ENCODE measurements at regions not wholly inside any gene's neighbourhood (a gene's known extent, or its start where the extent isn't known, plus 50 kb on each side); places are given as distances from the start of the nearest gene placed in this dataset.
"Not testable (repeated sequence)": the region's sequence is repeated elsewhere in the genome, so short reads cannot be mapped to it uniquely, and the experiment has no call there.

DNA sequence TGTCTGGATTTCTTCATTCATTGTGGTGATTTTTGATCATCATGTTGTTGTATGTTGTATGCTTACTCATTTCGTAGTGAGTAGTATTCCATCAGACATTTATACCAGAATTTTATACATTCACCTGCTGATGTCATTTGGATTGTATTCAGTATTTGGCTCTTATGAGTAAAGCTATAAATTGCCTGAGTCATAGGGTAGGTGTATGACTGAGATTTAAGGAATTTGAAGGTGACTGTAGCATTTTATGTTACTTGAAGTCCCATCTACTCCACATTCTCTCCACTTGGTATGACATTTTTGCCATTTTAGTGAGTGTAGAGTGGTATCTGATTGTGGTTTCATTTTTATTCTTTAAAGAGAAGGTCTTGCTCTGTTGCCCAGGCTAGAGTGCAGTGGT is 548.2 kb downstream of the TBC1D22A start:
- no peak for DNase-seq (ENCODE audit: low read depth in 3 of 3)

GRCh38 chr22:47309946-47310345 is 547.5 kb downstream of the TBC1D22A start:
- DNase-seq (ENCODE audit: low read depth in 3 of 3), result no peak

DNA sequence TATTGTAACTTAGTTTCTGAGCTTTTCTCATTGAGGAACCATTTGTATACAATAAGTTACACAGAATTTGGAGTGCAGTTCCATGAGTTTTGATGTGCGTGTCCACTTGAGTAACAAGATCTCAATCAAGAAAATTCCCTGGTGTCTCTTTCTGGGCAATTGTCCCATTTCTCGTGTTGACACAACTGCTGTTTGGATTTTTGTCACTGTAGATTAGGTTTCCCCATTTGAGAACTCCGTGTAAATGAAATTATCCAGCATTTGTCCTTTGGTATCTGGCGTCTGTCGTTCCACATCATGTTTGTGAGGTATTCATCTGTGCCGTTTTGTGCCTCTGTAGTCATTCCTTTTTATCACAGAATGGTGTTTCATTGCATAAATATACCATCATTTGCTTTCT is 547.0 kb downstream of the TBC1D22A start:
- DNase-seq (ENCODE audit: low read depth in 3 of 3), result no peak

GRCh38 chr22:47308886-47309285 is 546.4 kb downstream of the TBC1D22A start:
- no peak for DNase-seq (ENCODE audit: low read depth in 3 of 3)

- DNase-seq (ENCODE audit: low read depth in 3 of 3), result no peak
Measured at GRCh38 chr22:47307822-47308221, 545.4 kb downstream of the TBC1D22A start.

DNA sequence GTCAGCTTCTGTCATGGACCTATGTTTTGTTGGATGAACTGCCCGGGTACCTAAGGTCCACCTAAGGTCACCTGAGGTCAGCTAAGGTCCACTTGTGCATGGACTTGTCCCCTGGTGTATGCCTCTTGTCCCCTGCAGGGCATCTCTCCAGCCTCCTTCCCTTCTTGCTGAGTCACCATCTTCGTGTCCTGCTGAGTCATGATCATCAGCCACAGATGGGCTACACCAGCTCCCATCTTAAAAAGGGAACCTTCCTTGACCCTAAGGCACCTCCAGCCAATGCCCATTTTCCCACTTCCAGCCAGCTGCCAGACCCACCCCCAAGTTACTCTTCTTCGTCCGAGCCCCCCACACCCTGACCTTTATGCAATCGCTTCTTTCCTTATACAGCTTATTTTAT is 544.9 kb downstream of the TBC1D22A start:
- no peak for DNase-seq (ENCODE audit: low read depth in 3 of 3)

DNA sequence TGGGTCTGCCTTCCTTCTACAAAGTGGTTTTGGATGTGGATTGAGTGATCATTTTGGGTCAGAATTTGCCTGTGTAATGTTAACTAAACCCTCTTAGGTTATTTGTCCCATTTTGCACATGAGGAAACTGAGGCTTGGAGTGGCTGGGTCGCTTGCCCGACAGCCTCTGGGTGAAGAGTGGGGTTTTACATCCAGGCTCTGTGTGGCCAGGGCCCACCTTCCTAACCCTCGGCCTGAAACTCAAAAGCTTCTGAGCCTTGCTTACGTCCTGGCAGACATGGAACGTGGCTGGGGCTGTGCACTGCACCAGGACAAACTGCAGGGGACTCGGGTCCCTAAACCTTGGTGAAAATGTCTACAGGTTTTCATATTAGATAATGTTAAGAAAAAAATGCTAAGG is 542.4 kb downstream of the TBC1D22A start:
- DNase-seq (ENCODE audit: low read depth in 3 of 3), result no peak

DNA sequence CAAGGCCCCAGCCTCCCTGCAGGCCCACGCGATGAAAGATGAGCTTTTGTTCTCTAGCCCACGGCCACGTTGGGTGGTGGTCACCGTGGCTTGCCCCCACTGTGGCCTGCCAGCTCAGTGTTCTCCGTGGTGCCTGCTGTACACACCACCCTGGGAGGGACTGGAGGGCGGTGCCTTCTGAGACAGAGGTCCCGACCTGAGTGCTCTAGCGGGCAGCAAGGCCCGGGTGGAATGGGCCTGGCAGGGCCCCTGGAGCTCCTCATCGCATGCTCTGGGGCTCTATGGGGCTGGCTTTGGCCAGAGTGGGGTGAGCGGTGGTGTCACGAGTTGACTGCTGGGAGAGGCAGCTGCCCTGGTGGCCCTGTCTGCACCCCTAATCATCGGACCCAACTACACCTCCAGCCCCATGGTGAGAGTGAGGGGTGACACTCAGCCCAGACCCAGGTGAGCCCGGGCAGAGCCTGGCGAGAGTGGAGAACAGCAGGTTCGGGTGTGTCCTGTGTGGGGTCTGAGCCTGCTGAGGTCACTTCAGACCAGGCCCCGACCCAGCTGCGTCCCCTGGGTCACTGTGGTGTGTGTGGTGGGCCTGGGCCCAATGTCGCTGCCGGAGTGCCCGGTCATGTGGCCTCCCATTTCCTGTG is 541.9 kb downstream of the TBC1D22A start:
- no peak for DNase-seq (ENCODE audit: low read depth in 3 of 3)

DNA sequence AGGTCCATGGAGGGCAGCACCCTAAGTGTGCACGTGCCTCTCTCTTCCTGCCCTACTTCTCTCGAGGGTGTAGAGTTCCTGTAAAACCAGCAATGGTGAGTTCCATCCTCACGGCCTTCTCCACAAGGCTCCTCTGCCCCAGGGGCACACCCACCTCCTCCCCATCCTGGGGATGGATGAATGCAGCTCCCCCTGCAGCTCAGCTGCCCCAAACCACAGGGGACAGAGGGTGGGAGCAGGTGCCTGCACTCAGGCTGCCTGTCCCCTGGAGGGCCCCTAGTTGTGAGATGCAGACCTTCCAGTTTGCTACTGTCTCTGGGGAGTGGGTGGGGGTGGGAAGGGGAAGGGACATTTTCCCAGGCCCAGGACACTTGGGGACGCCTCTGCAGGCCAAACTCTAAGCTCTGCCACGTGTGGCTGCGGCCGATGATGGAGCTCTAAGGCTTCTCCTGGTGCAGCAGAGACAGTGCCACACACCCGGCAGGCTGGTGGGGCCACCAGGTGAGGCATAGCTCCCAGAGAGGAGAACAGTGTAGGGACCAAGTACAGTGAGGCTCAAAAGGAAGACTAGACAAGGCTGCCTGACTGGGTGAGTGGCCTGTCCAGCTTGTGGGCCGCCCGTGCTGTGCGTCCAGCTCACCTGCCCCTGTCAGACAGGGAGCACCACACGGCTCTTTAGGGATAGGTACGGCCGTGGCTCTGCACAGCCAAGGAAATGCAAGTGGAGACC is 540.9 kb downstream of the TBC1D22A start:
- DNase-seq (ENCODE audit: low read depth in 3 of 3), result no peak

- DNase-seq (ENCODE audit: low read depth in 3 of 3), result not testable (repeated sequence)
Measured at GRCh38 chr22:47302587-47302986, 540.1 kb downstream of the TBC1D22A start.

GRCh38 chr22:47301820-47302475 is 539.5 kb downstream of the TBC1D22A start:
- DNase-seq (ENCODE audit: low read depth in 3 of 3), result no peak

DNA sequence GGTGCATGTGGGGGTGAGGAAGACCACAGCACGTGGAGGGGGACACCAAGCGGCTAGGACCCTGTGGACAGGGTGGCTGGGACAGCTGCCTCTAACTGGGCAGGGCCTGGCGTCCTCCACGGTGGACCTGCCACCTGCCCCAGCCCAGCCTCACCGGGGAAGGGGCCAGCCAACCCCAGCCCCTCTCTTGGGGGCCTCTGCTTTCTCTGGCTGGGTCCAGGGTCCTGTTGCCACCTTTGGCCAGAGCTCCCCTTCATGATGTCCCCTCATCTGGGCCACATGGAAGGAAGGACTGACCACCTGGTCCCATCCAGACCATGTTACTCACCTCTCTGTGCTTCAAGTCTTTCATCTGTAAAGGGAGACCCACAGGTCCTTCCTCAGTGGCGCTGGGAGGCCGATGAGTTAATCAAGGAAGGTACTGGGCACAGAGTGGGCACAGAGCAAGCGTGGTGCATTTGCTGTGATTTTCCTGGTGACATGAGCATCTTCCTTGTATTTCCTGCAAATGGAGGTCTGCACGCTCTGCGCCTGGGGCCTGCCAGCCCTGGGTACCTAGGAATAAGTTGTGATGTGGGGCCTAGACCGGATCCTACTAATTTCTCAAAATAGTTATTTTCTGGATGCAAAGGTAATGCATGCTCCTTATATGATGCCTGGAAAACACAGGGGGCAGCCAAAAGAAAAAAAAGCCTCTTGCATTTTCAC is 538.4 kb downstream of the TBC1D22A start:
- DNase-seq (ENCODE audit: low read depth in 3 of 3), result no peak

GRCh38 chr22:47299863-47300697 is 537.6 kb downstream of the TBC1D22A start:
- DNase-seq (ENCODE audit: low read depth in 3 of 3), result no peak

DNA sequence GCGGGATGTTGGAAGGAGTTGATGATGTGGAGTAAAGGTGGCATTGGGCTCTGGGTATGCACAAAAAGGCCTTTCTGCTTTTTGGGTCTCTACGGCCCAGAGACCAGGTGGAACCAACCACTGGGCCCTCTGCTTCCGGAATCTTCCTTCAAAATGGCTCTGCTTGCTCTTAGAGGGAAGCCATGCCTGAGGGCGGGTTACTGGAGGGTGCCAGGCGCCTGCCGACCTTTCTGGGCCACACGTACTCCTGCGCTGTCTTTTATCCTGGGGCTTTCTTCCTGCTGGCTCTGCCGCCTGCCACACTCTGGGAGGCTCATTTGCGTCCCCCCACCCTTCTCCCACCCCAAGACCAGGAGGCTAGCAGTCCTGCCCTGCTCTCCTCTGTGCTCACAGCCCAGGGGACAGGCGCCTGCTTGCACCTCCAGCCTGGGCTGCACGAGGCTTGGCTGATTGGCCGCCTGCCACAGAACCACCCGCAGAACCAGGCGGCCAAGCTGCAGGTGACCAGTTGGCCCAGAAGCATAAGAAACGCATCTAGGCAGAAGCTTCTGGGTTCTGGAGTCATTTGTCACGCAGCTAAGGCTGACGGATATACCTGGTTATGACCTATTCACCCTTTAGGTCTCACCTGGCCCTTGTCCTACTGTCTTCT is 536.9 kb downstream of the TBC1D22A start:
- no peak for DNase-seq (ENCODE audit: low read depth in 3 of 3)

GRCh38 chr22:47298017-47298785 is 535.8 kb downstream of the TBC1D22A start:
- DNase-seq (ENCODE audit: low read depth in 3 of 3), result no peak

DNA sequence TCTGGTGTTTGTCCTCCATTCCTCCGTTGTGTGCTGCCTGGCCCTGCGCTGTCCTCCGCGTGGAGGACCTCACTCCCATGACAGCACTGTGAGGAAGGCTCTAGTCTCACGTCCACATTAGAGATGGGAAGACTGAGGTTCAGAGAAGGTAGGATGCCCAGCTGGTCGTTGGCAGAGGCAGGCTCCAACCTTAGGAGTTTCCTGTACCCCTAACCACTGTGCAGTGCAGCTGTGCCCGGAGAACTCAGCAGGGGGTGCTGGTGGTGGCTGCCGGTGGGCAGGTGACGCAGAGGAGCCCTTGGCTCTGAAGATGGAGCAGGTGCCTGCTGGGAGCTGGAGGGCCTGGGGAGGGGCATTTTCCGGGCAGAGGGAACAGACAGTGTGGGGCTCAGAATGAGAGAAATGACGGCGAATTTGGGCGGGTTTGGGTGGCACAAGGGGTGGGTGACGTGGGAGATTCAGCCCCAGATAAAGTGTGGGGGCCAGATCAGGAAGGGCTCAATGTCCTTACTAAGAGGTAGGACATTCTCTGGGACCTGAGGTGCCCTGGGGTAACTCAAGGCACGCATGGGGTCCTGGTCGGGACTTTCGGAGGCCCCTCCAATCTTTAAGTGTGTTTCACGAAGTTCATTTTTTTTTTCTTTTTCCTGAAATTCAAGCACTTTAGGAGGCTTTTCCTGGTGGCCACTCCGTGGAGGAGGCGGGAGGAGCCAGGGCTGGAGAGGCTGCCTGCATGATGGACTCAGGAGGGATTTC is 535.0 kb downstream of the TBC1D22A start:
- DNase-seq (ENCODE audit: low read depth in 3 of 3), result no peak

DNA sequence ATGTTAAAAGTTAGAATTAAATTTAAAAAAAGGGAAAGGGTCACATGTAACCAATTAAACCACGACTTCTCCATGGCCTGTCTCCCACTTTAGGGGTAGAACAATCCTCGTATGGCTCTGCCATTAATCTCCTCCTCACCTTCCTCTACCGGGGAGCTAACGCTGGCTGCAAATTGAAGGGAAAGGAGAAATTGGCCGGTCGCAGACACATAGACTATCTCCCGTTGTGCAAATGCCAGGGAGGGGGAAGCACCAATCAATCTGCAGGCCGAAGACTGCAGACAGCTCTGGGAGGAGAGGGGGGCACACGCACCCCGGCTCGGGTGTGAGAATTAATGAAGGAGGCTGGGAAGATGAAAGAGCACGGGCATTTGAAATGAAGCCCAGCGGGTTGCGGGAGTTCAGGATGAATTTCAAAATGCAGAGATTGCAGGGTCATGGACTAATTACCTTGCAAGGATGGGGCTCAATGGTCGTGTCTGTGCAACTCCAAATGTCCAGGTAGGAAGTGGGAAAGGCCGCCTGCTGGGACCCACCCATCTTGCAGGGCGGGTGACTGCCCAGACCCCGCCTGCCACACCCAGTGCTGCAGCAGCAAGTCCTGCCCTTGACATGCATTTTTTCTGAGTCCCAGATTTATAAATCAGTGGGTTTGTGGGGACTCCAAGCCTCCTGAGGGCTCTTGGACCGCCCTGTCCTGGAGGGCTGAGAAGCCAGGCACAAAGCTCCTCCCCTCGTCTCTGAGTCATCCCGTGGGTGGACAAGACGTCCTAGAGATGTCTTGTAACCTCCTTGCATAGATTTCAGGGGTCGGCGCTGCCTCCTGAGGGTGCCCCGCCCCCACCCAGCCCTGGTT is 534.2 kb downstream of the TBC1D22A start:
- DNase-seq (ENCODE audit: low read depth in 3 of 3), result no peak

DNA sequence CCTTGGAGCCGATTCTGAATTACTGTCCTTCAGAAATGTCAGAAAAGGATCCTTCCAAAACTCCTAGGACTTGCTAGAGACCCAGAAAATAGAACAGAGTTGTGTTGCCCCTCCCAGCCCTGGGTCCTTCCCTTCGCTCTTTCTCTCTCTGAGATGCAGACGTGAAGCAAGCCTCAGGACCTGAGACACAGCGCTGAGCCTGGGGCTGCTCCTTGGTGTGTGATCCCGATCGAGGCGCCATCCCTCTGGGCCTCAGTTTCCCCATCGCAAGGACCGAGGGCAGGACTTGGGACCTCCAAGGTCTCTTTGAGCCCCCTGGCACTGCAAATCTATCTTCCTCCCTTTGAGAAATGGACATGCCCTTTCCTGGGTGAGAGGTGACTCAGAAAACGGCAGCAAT is 533.5 kb downstream of the TBC1D22A start:
- DNase-seq (ENCODE audit: low read depth in 3 of 3), result no peak
